ENCODE measurements at regions not wholly inside any gene's neighbourhood (a gene's known extent, or its start where the extent isn't known, plus 50 kb on each side); places are given as distances from the start of the nearest gene placed in this dataset.

DNA sequence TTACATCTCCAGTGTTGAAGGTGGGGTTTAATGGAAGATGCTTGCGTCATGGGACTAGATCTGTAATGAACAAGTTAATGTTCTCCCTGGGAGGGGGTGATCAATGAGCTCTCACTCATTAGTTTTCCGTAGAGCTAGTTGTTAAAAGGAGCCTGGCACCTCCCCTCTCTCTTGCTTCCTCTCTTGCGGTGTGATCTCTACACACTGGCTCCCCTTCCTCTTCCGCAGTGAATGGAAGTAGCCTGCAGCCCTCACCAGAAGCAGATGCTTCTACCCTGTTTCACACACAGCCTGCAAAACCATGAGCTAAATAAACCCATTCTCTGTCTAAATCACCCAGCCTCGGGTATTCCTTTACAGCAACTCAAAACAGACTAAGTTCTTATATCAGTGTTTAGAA lies 318.8 kb downstream of the SLITRK1 start:
- no peaks in the 10 kb centered on the region for H3K4me1 ChIP-seq (ENCODE audit: control insufficient read depth in 5 of 5, insufficient read depth in 5 of 5, low read length in 5 of 5)
- H3K9me3 ChIP-seq (ENCODE audit: control insufficient read depth in 5 of 5, low read length in 5 of 5) = no peaks in the 10 kb centered on the region
- no peaks in the 10 kb centered on the region for H3K36me3 ChIP-seq (ENCODE audit: control insufficient read depth in 5 of 5, insufficient read depth in 5 of 5, low read length in 5 of 5)
- H3K4me3 ChIP-seq (ENCODE audit: low read depth in 1 of 5, low read length in 5 of 5) = no peak overlapping the region
- H3K27ac ChIP-seq (ENCODE audit: low read depth, low read length) = no peak overlapping the region
- H3K27me3 ChIP-seq (ENCODE audit: control insufficient read depth in 5 of 5, insufficient read depth in 4 of 5, low read length in 5 of 5) = no peaks in the 10 kb centered on the region
- no peak overlapping the region for H3K9ac ChIP-seq (ENCODE audit: low read length in 5 of 5)

GRCh38 chr13:83557845-83558244 lies 324.4 kb downstream of the SLITRK1 start:
- Histone ChIP-seq H3K4me3 (ENCODE audit: low read depth in 1 of 5, low read length in 5 of 5) (no peak overlapping the region), H3K27me3 (ENCODE audit: control insufficient read depth in 5 of 5, insufficient read depth in 4 of 5, low read length in 5 of 5) (no peaks in the 10 kb centered on the region), H3K27ac (ENCODE audit: low read depth, low read length) (no peak overlapping the region), H3K4me1 (ENCODE audit: control insufficient read depth in 5 of 5, insufficient read depth in 5 of 5, low read length in 5 of 5) (no peaks in the 10 kb centered on the region), H3K9ac (ENCODE audit: low read length in 5 of 5) (no peak overlapping the region), H3K36me3 (ENCODE audit: control insufficient read depth in 5 of 5, insufficient read depth in 5 of 5, low read length in 5 of 5) (no peaks in the 10 kb centered on the region), H3K9me3 (ENCODE audit: control insufficient read depth in 5 of 5, low read length in 5 of 5) (no peaks in the 10 kb centered on the region)

GRCh38 chr13:83549671-83550070 lies 332.6 kb downstream of the SLITRK1 start:
- Histone ChIP-seq H3K4me3 (ENCODE audit: low read depth in 1 of 5, low read length in 5 of 5) (no peak overlapping the region), H3K4me1 (ENCODE audit: control insufficient read depth in 5 of 5, insufficient read depth in 5 of 5, low read length in 5 of 5) (peaks cover 0 to 5% (median 0%) of the 10 kb centered on the region in 5 donors), H3K36me3 (ENCODE audit: control insufficient read depth in 5 of 5, insufficient read depth in 5 of 5, low read length in 5 of 5) (no peaks in the 10 kb centered on the region), H3K9me3 (ENCODE audit: control insufficient read depth in 5 of 5, low read length in 5 of 5) (no peaks in the 10 kb centered on the region), H3K27ac (ENCODE audit: low read depth, low read length) (no peak overlapping the region), H3K9ac (ENCODE audit: low read length in 5 of 5) (no peak overlapping the region), H3K27me3 (ENCODE audit: control insufficient read depth in 5 of 5, insufficient read depth in 4 of 5, low read length in 5 of 5) (no peaks in the 10 kb centered on the region)

DNA sequence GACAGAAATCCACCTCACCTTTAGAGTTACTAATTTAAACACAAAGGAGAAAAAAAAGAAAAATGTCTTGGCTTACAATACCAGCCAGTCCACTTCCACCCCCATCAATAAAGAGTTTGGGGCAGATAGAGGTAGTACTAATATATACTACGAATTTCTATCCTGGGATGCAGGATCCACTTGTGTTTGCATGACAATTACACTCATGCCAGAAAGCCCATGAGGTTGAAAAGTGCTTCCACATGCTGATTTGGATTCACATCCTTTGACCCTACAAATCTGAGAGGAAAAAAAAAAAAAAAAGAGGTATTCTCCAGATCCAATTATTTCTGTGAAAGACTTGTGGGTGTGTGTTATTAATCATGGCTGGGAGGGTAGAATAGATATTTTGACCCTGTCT lies 335.2 kb downstream of the SLITRK1 start:
- H3K36me3 ChIP-seq (ENCODE audit: control insufficient read depth in 5 of 5, insufficient read depth in 5 of 5, low read length in 5 of 5) = no peaks in the 10 kb centered on the region
- H3K4me1 ChIP-seq (ENCODE audit: control insufficient read depth in 5 of 5, insufficient read depth in 5 of 5, low read length in 5 of 5) = peaks cover 0 to 5% (median 0%) of the 10 kb centered on the region in 5 donors
- H3K27ac ChIP-seq (ENCODE audit: low read depth, low read length) = no peak overlapping the region
- no peaks in the 10 kb centered on the region for H3K27me3 ChIP-seq (ENCODE audit: control insufficient read depth in 5 of 5, insufficient read depth in 4 of 5, low read length in 5 of 5)
- no peak overlapping the region for H3K4me3 ChIP-seq (ENCODE audit: low read depth in 1 of 5, low read length in 5 of 5)
- H3K9ac ChIP-seq (ENCODE audit: low read length in 5 of 5) = no peak overlapping the region
- H3K9me3 ChIP-seq (ENCODE audit: control insufficient read depth in 5 of 5, low read length in 5 of 5) = no peaks in the 10 kb centered on the region

DNA sequence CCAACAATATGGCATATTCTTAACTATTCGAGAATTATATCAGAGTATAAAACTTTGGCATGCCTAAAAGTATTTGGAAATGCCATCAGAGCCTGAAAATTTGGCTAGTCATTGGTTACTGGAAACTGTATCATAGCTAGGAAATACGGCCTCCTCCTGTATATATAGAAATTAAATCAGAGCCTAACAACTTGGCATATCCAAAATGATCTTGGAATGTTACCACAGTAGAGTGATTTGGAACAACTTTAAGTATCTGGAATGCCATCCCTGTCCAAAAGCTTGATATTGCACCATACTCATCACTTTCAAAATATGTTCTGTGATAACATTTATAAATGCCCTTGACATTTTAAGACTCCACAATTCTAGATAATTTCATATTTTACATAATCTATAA lies 335.8 kb downstream of the SLITRK1 start:
- Histone ChIP-seq H3K4me3 (ENCODE audit: low read depth in 1 of 5, low read length in 5 of 5) (no peak overlapping the region), H3K9ac (ENCODE audit: low read length in 5 of 5) (no peak overlapping the region), H3K9me3 (ENCODE audit: control insufficient read depth in 5 of 5, low read length in 5 of 5) (no peaks in the 10 kb centered on the region), H3K27ac (ENCODE audit: low read depth, low read length) (no peak overlapping the region), H3K4me1 (ENCODE audit: control insufficient read depth in 5 of 5, insufficient read depth in 5 of 5, low read length in 5 of 5) (peaks cover 0 to 5% (median 0%) of the 10 kb centered on the region in 5 donors), H3K27me3 (ENCODE audit: control insufficient read depth in 5 of 5, insufficient read depth in 4 of 5, low read length in 5 of 5) (no peaks in the 10 kb centered on the region), H3K36me3 (ENCODE audit: control insufficient read depth in 5 of 5, insufficient read depth in 5 of 5, low read length in 5 of 5) (no peaks in the 10 kb centered on the region)

- Histone ChIP-seq H3K4me3 (ENCODE audit: low read depth in 1 of 5, low read length in 5 of 5) (peak overlapping the region in 1 of 5 donors; percentile 40), H3K9me3 (ENCODE audit: control insufficient read depth in 5 of 5, low read length in 5 of 5) (peaks cover 0 to 20% (median 8%) of the 10 kb centered on the region in 5 donors), H3K27ac (ENCODE audit: low read depth, low read length) (no peak overlapping the region), H3K4me1 (ENCODE audit: control insufficient read depth in 5 of 5, insufficient read depth in 5 of 5, low read length in 5 of 5) (no peaks in the 10 kb centered on the region), H3K9ac (ENCODE audit: low read length in 5 of 5) (no peak overlapping the region), H3K27me3 (ENCODE audit: control insufficient read depth in 5 of 5, insufficient read depth in 4 of 5, low read length in 5 of 5) (no peaks in the 10 kb centered on the region), H3K36me3 (ENCODE audit: control insufficient read depth in 5 of 5, insufficient read depth in 5 of 5, low read length in 5 of 5) (no peaks in the 10 kb centered on the region)
These were observed 343.6 kb downstream of the SLITRK1 start for GRCh38 chr13:83538636-83539035.

- no peaks in the 10 kb centered on the region for H3K36me3 ChIP-seq (ENCODE audit: control insufficient read depth in 5 of 5, insufficient read depth in 5 of 5, low read length in 5 of 5)
- H3K27ac ChIP-seq (ENCODE audit: low read depth, low read length) = no peak overlapping the region
- H3K9ac ChIP-seq (ENCODE audit: low read length in 5 of 5) = no peak overlapping the region
- H3K4me1 ChIP-seq (ENCODE audit: control insufficient read depth in 5 of 5, insufficient read depth in 5 of 5, low read length in 5 of 5) = no peaks in the 10 kb centered on the region
- peaks cover 0 to 25% (median 8%) of the 10 kb centered on the region in 5 donors for H3K9me3 ChIP-seq (ENCODE audit: control insufficient read depth in 5 of 5, low read length in 5 of 5)
- no peaks in the 10 kb centered on the region for H3K27me3 ChIP-seq (ENCODE audit: control insufficient read depth in 5 of 5, insufficient read depth in 4 of 5, low read length in 5 of 5)
- no peak overlapping the region for H3K4me3 ChIP-seq (ENCODE audit: low read depth in 1 of 5, low read length in 5 of 5)
These were observed 345.3 kb downstream of the SLITRK1 start for GRCh38 chr13:83536941-83537340.

- Histone ChIP-seq H3K4me3 (ENCODE audit: low read depth in 1 of 5, low read length in 5 of 5) (no peak overlapping the region), H3K36me3 (ENCODE audit: control insufficient read depth in 5 of 5, insufficient read depth in 5 of 5, low read length in 5 of 5) (no peaks in the 10 kb centered on the region), H3K9ac (ENCODE audit: low read length in 5 of 5) (no peak overlapping the region), H3K27me3 (ENCODE audit: control insufficient read depth in 5 of 5, insufficient read depth in 4 of 5, low read length in 5 of 5) (no peaks in the 10 kb centered on the region), H3K9me3 (ENCODE audit: control insufficient read depth in 5 of 5, low read length in 5 of 5) (peaks cover 0 to 25% (median 8%) of the 10 kb centered on the region in 5 donors), H3K27ac (ENCODE audit: low read depth, low read length) (no peak overlapping the region), H3K4me1 (ENCODE audit: control insufficient read depth in 5 of 5, insufficient read depth in 5 of 5, low read length in 5 of 5) (no peaks in the 10 kb centered on the region)
These were observed 346.1 kb downstream of the SLITRK1 start for GRCh38 chr13:83536153-83536552.

DNA sequence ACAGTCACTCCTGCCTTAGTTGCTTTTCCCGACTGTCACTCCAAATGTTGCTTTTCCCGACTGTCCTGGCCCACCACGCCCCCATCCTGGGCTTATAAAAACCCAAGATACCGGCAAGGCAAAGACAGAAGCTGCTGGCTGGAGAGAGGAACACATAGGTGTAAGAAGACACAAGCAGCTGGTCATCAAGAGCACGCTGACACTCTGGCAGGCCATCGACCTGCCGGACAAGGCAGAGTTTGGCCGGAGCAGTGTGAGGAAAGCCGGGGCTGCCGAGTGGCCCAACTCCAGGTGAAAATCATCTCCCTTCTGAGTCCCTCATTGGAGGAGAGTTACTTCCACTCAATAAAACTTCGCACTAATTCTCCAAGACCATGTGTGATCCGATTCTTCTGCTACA lies 349.5 kb downstream of the SLITRK1 start:
- no peak overlapping the region for H3K9ac ChIP-seq (ENCODE audit: low read length in 5 of 5)
- no peaks in the 10 kb centered on the region for H3K36me3 ChIP-seq (ENCODE audit: control insufficient read depth in 5 of 5, insufficient read depth in 5 of 5, low read length in 5 of 5)
- no peaks in the 10 kb centered on the region for H3K4me1 ChIP-seq (ENCODE audit: control insufficient read depth in 5 of 5, insufficient read depth in 5 of 5, low read length in 5 of 5)
- H3K4me3 ChIP-seq (ENCODE audit: low read depth in 1 of 5, low read length in 5 of 5) = no peak overlapping the region
- H3K27ac ChIP-seq (ENCODE audit: low read depth, low read length) = no peak overlapping the region
- H3K27me3 ChIP-seq (ENCODE audit: control insufficient read depth in 5 of 5, insufficient read depth in 4 of 5, low read length in 5 of 5) = no peaks in the 10 kb centered on the region
- peaks cover 0 to 9% (median 0%) of the 10 kb centered on the region in 5 donors for H3K9me3 ChIP-seq (ENCODE audit: control insufficient read depth in 5 of 5, low read length in 5 of 5)

- no peak overlapping the region for H3K4me3 ChIP-seq (ENCODE audit: low read depth in 1 of 5, low read length in 5 of 5)
- H3K9me3 ChIP-seq (ENCODE audit: control insufficient read depth in 5 of 5, low read length in 5 of 5) = peaks cover 0 to 6% (median 0%) of the 10 kb centered on the region in 5 donors
- no peak overlapping the region for H3K27ac ChIP-seq (ENCODE audit: low read depth, low read length)
- no peaks in the 10 kb centered on the region for H3K27me3 ChIP-seq (ENCODE audit: control insufficient read depth in 5 of 5, insufficient read depth in 4 of 5, low read length in 5 of 5)
- H3K36me3 ChIP-seq (ENCODE audit: control insufficient read depth in 5 of 5, insufficient read depth in 5 of 5, low read length in 5 of 5) = no peaks in the 10 kb centered on the region
- H3K4me1 ChIP-seq (ENCODE audit: control insufficient read depth in 5 of 5, insufficient read depth in 5 of 5, low read length in 5 of 5) = no peaks in the 10 kb centered on the region
- H3K9ac ChIP-seq (ENCODE audit: low read length in 5 of 5) = no peak overlapping the region
These were observed 351.3 kb downstream of the SLITRK1 start for GRCh38 chr13:83531022-83531421.

DNA sequence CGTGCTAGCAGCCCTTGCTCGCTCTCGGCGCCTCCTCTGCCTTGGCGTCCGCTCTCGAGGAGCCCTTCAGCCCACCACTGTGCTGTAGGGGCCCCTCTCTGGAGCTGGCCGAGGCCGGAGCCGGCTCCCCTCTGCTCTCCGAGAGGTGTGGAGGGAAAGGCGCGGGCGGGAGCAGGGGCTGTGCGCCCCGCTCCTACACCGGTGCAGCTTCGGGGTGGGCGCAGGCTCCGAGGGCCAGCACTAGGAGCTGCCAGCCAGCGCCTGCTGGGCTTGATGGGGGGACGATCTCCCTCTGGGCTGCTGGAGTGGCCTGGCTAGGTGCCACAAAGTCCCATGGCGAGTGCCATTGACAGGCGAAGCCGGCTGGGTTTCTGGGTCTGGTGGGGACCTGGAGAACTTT lies 365.5 kb downstream of the SLITRK1 start:
- Histone ChIP-seq H3K9me3 (ENCODE audit: control insufficient read depth in 5 of 5, low read length in 5 of 5) (no peaks in the 10 kb centered on the region), H3K4me3 (ENCODE audit: low read depth in 1 of 5, low read length in 5 of 5) (no peak overlapping the region), H3K4me1 (ENCODE audit: control insufficient read depth in 5 of 5, insufficient read depth in 5 of 5, low read length in 5 of 5) (no peaks in the 10 kb centered on the region), H3K9ac (ENCODE audit: low read length in 5 of 5) (no peak overlapping the region), H3K27me3 (ENCODE audit: control insufficient read depth in 5 of 5, insufficient read depth in 4 of 5, low read length in 5 of 5) (no peaks in the 10 kb centered on the region), H3K36me3 (ENCODE audit: control insufficient read depth in 5 of 5, insufficient read depth in 5 of 5, low read length in 5 of 5) (no peaks in the 10 kb centered on the region), H3K27ac (ENCODE audit: low read depth, low read length) (no peak overlapping the region)
